ENCODE measurements at regions not wholly inside any gene's neighbourhood (a gene's known extent, or its start where the extent isn't known, plus 50 kb on each side); places are given as distances from the start of the nearest gene placed in this dataset.

DNA sequence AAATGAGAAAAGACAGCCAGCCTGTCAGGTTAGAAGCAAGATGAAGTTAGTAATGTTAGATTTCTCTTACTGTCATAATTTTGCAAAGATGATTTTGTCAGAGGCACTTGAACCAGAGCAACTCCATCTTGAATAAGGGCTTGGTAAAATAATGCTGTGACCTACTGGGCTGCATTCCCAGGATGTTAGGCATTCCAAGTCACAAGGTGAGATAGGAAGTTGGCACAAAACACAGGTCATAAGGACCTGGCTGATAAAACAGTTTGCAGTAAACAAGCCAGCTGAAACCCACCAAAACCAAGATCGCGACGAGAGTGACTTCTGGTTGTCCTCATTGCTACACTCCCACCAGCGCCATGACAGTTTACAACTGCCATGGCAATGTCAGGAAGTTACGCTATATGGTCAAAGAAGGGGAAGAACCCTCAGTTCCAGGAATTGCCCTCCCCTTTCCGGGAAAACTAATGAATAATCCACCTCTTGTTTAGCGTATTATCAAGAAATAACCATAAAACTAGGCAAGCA, 1313.5 kb upstream of the TMEM132C start:
- TF ChIP-seq POLR2AphosphoS5 (IDR thresholded peaks at IDR 0.05; ENCODE audit: low read depth) (no peak), EZH2phosphoT487 (IDR thresholded peaks at IDR 0.05; ENCODE audit: unreplicated experiment) (no peak), EZH2 (IDR thresholded peaks at IDR 0.05; ENCODE audit: low read depth, unreplicated experiment) (no peak)
- TF ChIP-seq, protein P1, sequence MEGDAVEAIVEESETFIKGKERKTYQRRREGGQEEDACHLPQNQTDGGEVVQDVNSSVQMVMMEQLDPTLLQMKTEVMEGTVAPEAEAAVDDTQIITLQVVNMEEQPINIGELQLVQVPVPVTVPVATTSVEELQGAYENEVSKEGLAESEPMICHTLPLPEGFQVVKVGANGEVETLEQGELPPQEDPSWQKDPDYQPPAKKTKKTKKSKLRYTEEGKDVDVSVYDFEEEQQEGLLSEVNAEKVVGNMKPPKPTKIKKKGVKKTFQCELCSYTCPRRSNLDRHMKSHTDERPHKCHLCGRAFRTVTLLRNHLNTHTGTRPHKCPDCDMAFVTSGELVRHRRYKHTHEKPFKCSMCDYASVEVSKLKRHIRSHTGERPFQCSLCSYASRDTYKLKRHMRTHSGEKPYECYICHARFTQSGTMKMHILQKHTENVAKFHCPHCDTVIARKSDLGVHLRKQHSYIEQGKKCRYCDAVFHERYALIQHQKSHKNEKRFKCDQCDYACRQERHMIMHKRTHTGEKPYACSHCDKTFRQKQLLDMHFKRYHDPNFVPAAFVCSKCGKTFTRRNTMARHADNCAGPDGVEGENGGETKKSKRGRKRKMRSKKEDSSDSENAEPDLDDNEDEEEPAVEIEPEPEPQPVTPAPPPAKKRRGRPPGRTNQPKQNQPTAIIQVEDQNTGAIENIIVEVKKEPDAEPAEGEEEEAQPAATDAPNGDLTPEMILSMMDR (conservative IDR thresholded peaks at IDR 0.05; ENCODE audit: low read depth in 2 of 2) = no peak
